H9 (cell line): ENCODE measurements at regions not wholly inside any gene's neighbourhood (a gene's known extent, or its start where the extent isn't known, plus 50 kb on each side); places are given as distances from the start of the nearest gene placed in this dataset.

ENCODE experiments used
- DNase-seq: peaks from one replicate; pipeline ENCODE4 v3.0.0-alpha.2; 2017
- H2AFZ ChIP-seq: one replicate; pipeline ENCODE4 v1.6.1; 2013; ENCODE audit warnings: mild to moderate bottlenecking, low read length, control low read depth, moderate library complexity
- H2AK5ac ChIP-seq: 2 replicates; pipeline ENCODE4 v1.6.1; 2013; ENCODE audit warnings: low read length, control low read depth, mixed read lengths; ENCODE audit not compliant: insufficient read length
- H2BK120ac ChIP-seq: one replicate; pipeline ENCODE4 v1.6.1; 2013; ENCODE audit warnings: low read depth, mild to moderate bottlenecking, low read length, control low read depth, inconsistent platforms; ENCODE audit not compliant: poor library complexity, severe bottlenecking
- H2BK12ac ChIP-seq: 2 replicates; pipeline ENCODE4 v1.6.1; 2013; ENCODE audit warnings: low read length, control low read depth, mixed read lengths, low read depth; ENCODE audit not compliant: insufficient read length
- H2BK15ac ChIP-seq: 2 replicates; pipeline ENCODE4 v1.6.1; 2013; ENCODE audit warnings: low read depth, low read length, control low read depth
- H2BK20ac ChIP-seq: one replicate; pipeline ENCODE4 v1.6.1; 2013; ENCODE audit warnings: low read depth, mild to moderate bottlenecking, low read length, control low read depth, inconsistent platforms; ENCODE audit not compliant: poor library complexity, severe bottlenecking
- H2BK5ac ChIP-seq: 2 replicates; pipeline ENCODE4 v1.6.1; 2013; ENCODE audit warnings: low read length, control low read depth, mixed read lengths; ENCODE audit not compliant: insufficient read length
- H3K14ac ChIP-seq: 2 replicates; pipeline ENCODE4 v1.6.1; 2013; ENCODE audit warnings: low read length, control low read depth; ENCODE audit not compliant: insufficient read depth
- H3K18ac ChIP-seq: 2 replicates; pipeline ENCODE4 v1.6.1; 2013; ENCODE audit warnings: low read depth, mild to moderate bottlenecking, mixed read lengths, low read length, control low read depth; ENCODE audit not compliant: insufficient read length
- H3K23ac ChIP-seq: 2 replicates; pipeline ENCODE4 v1.6.1; 2013; ENCODE audit warnings: low read length, control low read depth, mixed read lengths, low read depth; ENCODE audit not compliant: insufficient read length
- H3K23me2 ChIP-seq: 2 replicates; pipeline ENCODE4 v1.6.1; 2013; ENCODE audit warnings: low read depth, mild to moderate bottlenecking, mixed read lengths, low read length, control low read depth; ENCODE audit not compliant: insufficient read length, poor library complexity, severe bottlenecking
- H3K27ac ChIP-seq: 2 replicates; pipeline ENCODE4 v1.5.1; 2013; ENCODE audit warnings: low read length, control low read depth, mixed read lengths, low read depth; ENCODE audit not compliant: insufficient read length
- H3K27me3 ChIP-seq: 2 replicates; pipeline ENCODE4 v1.6.1; 2013; ENCODE audit warnings: low read length, control low read depth, inconsistent platforms; ENCODE audit not compliant: insufficient read depth
- H3K4ac ChIP-seq: 2 replicates; pipeline ENCODE4 v1.6.1; 2013; ENCODE audit warnings: low read depth, mild to moderate bottlenecking, control low read depth, inconsistent platforms, low read length, moderate library complexity
- H3K4me1 ChIP-seq: 2 replicates; pipeline ENCODE4 v1.6.1; 2013; ENCODE audit warnings: low read length, control low read depth, inconsistent platforms; ENCODE audit not compliant: insufficient read depth
- H3K4me2 ChIP-seq: 2 replicates; pipeline ENCODE4 v1.6.1; 2013; ENCODE audit warnings: low read length, control low read depth, mixed read lengths; ENCODE audit not compliant: insufficient read length, insufficient read depth
- H3K56ac ChIP-seq: 2 replicates; pipeline ENCODE4 v1.6.1; 2013; ENCODE audit warnings: low read depth, mild to moderate bottlenecking, mixed read lengths, low read length, control low read depth; ENCODE audit not compliant: insufficient read length
- H3K79me1 ChIP-seq: 2 replicates; pipeline ENCODE4 v1.6.1; 2013; ENCODE audit warnings: low read depth, mild to moderate bottlenecking, moderate library complexity, low read length, control low read depth, inconsistent platforms; ENCODE audit not compliant: insufficient read depth, poor library complexity, severe bottlenecking
- H3K79me2 ChIP-seq: 2 replicates; pipeline ENCODE4 v1.6.1; 2013; ENCODE audit warnings: low read length, control low read depth, inconsistent platforms; ENCODE audit not compliant: insufficient read depth
- H3K9ac ChIP-seq: 2 replicates; pipeline ENCODE4 v1.6.1; 2013; ENCODE audit warnings: low read length, control low read depth, mixed read lengths; ENCODE audit not compliant: insufficient read length; ENCODE audit errors: extremely low read depth
- H3K9me3 ChIP-seq: one replicate; pipeline ENCODE4 v1.6.1; 2013; ENCODE audit warnings: low read depth, low read length, inconsistent platforms; ENCODE audit not compliant: control insufficient read depth
- H3T11ph ChIP-seq: one replicate; pipeline ENCODE4 v1.6.1; 2013; ENCODE audit warnings: mild to moderate bottlenecking, low read length, control low read depth, inconsistent platforms
- H4K20me1 ChIP-seq: one replicate; pipeline ENCODE4 v1.6.1; 2013; ENCODE audit not compliant: control insufficient read depth, insufficient read length, insufficient read depth
- H4K5ac ChIP-seq: 2 replicates; pipeline ENCODE4 v1.6.1; 2013; ENCODE audit warnings: low read depth, mild to moderate bottlenecking, mixed read lengths, low read length, control low read depth; ENCODE audit not compliant: insufficient read length
- H4K8ac ChIP-seq: replicated peaks from 2 replicates; pipeline ENCODE4 v1.6.1; 2013; ENCODE audit warnings: low read length, control low read depth, mixed read lengths, low read depth; ENCODE audit not compliant: insufficient read length
- H4K91ac ChIP-seq: 2 replicates; pipeline ENCODE4 v1.6.1; 2013; ENCODE audit warnings: low read depth, mild to moderate bottlenecking, moderate library complexity, mixed read lengths, low read length, control low read depth; ENCODE audit not compliant: insufficient read length
- H3K27ac Mint-ChIP-seq, 3 experiments: 2 replicates in 2 of 3; 3 replicates in 1 of 3; pipeline ENCODE4 v1.8.0; 2020 to 2021; ENCODE audit warnings: mixed read lengths in 3 of 3, mild to moderate bottlenecking in 1 of 3, moderate library complexity in 1 of 3
- H3K27me3 Mint-ChIP-seq: 2 replicates; pipeline ENCODE4 v1.8.0; 2021; ENCODE audit warnings: low read depth, mild to moderate bottlenecking, moderate library complexity, mixed read lengths
- H3K36me3 Mint-ChIP-seq, 3 experiments: 2 replicates in 2 of 3; 3 replicates in 1 of 3; pipeline ENCODE4 v1.8.0; 2020 to 2021; ENCODE audit warnings: low read depth in 3 of 3, mixed read lengths in 3 of 3; ENCODE audit not compliant: insufficient read depth in 1 of 3
- H3K4me1 Mint-ChIP-seq, 2 experiments: 2 replicates each; pipeline ENCODE4 v1.8.0; 2020; ENCODE audit warnings: mixed read lengths in 2 of 2
- H3K4me3 Mint-ChIP-seq, 2 experiments: 2 replicates in 1 of 2; 3 replicates in 1 of 2; pipeline ENCODE4 v1.8.0; 2020 to 2021; ENCODE audit warnings: mild to moderate bottlenecking in 2 of 2, mixed read lengths in 2 of 2, moderate library complexity in 1 of 2
- H3K9me3 Mint-ChIP-seq, 2 experiments: 2 replicates in 1 of 2; 3 replicates in 1 of 2; pipeline ENCODE4 v1.8.0; 2020; ENCODE audit warnings: mild to moderate bottlenecking in 2 of 2, mixed read lengths in 2 of 2, moderate library complexity in 1 of 2
- CTCF ChIP-seq: fragments of 200-600 bp; sonication (generic); conservative IDR thresholded peaks from 3 replicates; pipeline ENCODE4 v1.8.0; 2021; ENCODE audit warnings: antibody characterized with exemption, mild to moderate bottlenecking
- WGBS: extraction: QIAGEN DNeasy Blood & Tissue Kit; methylation state at CpG from one replicate; pipeline ENCODE4 v1.1.7; 2013; ENCODE audit warnings: missing lambda C conversion rate, low lambda C conversion rate, mixed read lengths; ENCODE audit not compliant: insufficient read length; ENCODE audit errors: extremely low coverage; 5-methylcytosine and 5-hydroxymethylcytosine counted together

- H3K23ac ChIP-seq: no peak overlapping the region
- H2BK120ac ChIP-seq: no peak overlapping the region
- DNase-seq: no peak
- H3K18ac ChIP-seq: no peak overlapping the region
- H3K4me3 Mint-ChIP-seq: no peak overlapping the region
- H3K27me3 Mint-ChIP-seq: no peaks in the 10 kb centered on the region; the same call in 1 of the 2 replicates
- no peak overlapping the region for H3K27ac Mint-ChIP-seq
- no peak overlapping the region for H4K91ac ChIP-seq
- no peaks in the 10 kb centered on the region for H3K23me2 ChIP-seq
- no peaks in the 10 kb centered on the region; the same call in 1 of the 2 replicates for H3K27me3 ChIP-seq
- H3K4me2 ChIP-seq: no peak overlapping the region
- no CpG with 5 or more reads among the region's 5 CpGs for WGBS
- H4K5ac ChIP-seq: no peak overlapping the region
- no peak overlapping the region for H2BK15ac ChIP-seq
- H3K9me3 ChIP-seq: no peaks in the 10 kb centered on the region
- no peaks in the 10 kb centered on the region for H3K79me1 ChIP-seq
- no peak overlapping the region for H3K9ac ChIP-seq
- no peaks in the 10 kb centered on the region for H3K79me2 ChIP-seq
- H3K4ac ChIP-seq: no peak overlapping the region
- H2BK20ac ChIP-seq: no peak overlapping the region
- no peak overlapping the region for H2BK12ac ChIP-seq
- H2BK5ac ChIP-seq: no peak overlapping the region
- H2AFZ ChIP-seq: no peak overlapping the region
- H3K27ac ChIP-seq: no peak overlapping the region
- no peaks in the 10 kb centered on the region for H3K36me3 Mint-ChIP-seq
- no peak overlapping the region for H2AK5ac ChIP-seq
- H3K4me1 ChIP-seq: no peaks in the 10 kb centered on the region; the same call in 1 of the 2 replicates
- no peak overlapping the region for H4K8ac ChIP-seq
- no peak for TF ChIP-seq CTCF
- H3K9me3 Mint-ChIP-seq: no peaks in the 10 kb centered on the region
- H3K4me1 Mint-ChIP-seq: peaks cover 14 to 24% of the 10 kb centered on the region in 2 experiments
- no peaks in the 10 kb centered on the region for H4K20me1 ChIP-seq
- H3T11ph ChIP-seq: no peak overlapping the region
- H3K56ac ChIP-seq: no peak overlapping the region
- no peak overlapping the region for H3K14ac ChIP-seq
Measured at GRCh38 chr2:175441181-175441761, 259.8 kb upstream of the ATP5MC3 start.
